ENCODE measurements at regions not wholly inside any gene's neighbourhood (a gene's known extent, or its start where the extent isn't known, plus 50 kb on each side); places are given as distances from the start of the nearest gene placed in this dataset.

- no peak for TF ChIP-seq CTCF (IDR thresholded peaks at IDR 0.05; ENCODE audit: insufficient read depth, low read length)
- TF ChIP-seq GABPA (IDR thresholded peaks at IDR 0.05; ENCODE audit: low read depth), result no peak
- no peak for TF ChIP-seq POLR2AphosphoS5 (IDR thresholded peaks at IDR 0.05; ENCODE audit: low read depth)
- no peak for TF ChIP-seq REST (IDR thresholded peaks at IDR 0.05; ENCODE audit: insufficient replicate concordance, low read depth)
Observed at GRCh38 chr18:5075297-5075696, 121.8 kb downstream of the AKAIN1 start.
